ENCODE measurements at regions not wholly inside any gene's neighbourhood (a gene's known extent, or its start where the extent isn't known, plus 50 kb on each side); places are given as distances from the start of the nearest gene placed in this dataset.

DNA sequence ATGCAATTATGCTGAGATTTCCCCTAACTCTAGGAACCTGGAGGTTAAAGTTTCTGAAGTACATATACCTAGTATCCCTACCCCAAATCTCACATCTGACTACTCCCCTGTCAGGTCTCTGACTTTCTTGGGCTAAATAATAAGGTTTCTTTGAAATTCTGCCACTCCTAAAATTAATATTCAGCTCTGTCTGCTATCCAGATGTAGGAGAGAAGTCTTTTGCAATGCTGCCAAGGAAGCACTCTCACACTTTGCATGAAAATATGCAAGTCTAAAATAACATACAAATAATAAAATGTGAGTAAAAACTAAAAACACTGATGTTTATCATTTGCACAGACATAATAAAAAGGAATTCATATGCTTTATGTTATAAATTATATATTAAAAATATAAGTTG lies 196.9 kb upstream of the LRFN5 start:
- no peaks in the 10 kb centered on the region for H3K36me3 ChIP-seq (ENCODE audit: control insufficient read depth, insufficient read depth, low read length)
- no peak for DNase-seq (ENCODE audit: low read depth)
- H3K27me3 ChIP-seq (ENCODE audit: control insufficient read depth, insufficient read depth, low read length): no peaks in the 10 kb centered on the region
- FAIRE-seq: no peak
- TF ChIP-seq, protein P1, sequence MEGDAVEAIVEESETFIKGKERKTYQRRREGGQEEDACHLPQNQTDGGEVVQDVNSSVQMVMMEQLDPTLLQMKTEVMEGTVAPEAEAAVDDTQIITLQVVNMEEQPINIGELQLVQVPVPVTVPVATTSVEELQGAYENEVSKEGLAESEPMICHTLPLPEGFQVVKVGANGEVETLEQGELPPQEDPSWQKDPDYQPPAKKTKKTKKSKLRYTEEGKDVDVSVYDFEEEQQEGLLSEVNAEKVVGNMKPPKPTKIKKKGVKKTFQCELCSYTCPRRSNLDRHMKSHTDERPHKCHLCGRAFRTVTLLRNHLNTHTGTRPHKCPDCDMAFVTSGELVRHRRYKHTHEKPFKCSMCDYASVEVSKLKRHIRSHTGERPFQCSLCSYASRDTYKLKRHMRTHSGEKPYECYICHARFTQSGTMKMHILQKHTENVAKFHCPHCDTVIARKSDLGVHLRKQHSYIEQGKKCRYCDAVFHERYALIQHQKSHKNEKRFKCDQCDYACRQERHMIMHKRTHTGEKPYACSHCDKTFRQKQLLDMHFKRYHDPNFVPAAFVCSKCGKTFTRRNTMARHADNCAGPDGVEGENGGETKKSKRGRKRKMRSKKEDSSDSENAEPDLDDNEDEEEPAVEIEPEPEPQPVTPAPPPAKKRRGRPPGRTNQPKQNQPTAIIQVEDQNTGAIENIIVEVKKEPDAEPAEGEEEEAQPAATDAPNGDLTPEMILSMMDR (IDR thresholded peaks at IDR 0.05; ENCODE audit: insufficient read depth, low read length, severe bottlenecking): no peak
- H3K4me3 ChIP-seq (ENCODE audit: low read depth, low read length): no peak overlapping the region

DNA sequence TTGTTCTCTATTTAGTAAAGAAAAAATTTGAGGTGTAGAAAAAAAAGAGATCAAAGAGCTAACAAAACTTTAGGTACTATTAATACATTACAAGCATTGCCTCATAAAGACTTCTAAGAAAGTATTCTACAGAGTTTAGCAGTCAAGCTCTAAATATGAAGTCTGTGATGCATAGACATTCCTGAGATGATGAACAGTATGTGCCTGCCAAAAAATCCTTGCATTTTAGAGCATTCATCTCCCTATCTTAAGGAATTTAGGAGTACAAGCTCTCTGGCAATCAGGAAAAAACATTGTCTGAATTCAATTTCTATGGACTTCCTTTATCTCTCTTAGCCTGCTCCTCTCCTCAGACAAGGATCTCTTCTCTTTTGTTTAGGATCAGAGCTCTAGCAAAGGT lies 202.6 kb upstream of the LRFN5 start:
- Histone ChIP-seq H3K36me3 (ENCODE audit: control insufficient read depth, insufficient read depth, low read length) (no peaks in the 10 kb centered on the region), H3K27me3 (ENCODE audit: control insufficient read depth, insufficient read depth, low read length) (no peaks in the 10 kb centered on the region), H3K4me3 (ENCODE audit: low read depth, low read length) (no peak overlapping the region)
- TF ChIP-seq, protein P1 (IDR thresholded peaks at IDR 0.05; ENCODE audit: insufficient read depth, low read length, severe bottlenecking): no peak
- DNase-seq (ENCODE audit: low read depth) (no peak), FAIRE-seq (no peak)

DNA sequence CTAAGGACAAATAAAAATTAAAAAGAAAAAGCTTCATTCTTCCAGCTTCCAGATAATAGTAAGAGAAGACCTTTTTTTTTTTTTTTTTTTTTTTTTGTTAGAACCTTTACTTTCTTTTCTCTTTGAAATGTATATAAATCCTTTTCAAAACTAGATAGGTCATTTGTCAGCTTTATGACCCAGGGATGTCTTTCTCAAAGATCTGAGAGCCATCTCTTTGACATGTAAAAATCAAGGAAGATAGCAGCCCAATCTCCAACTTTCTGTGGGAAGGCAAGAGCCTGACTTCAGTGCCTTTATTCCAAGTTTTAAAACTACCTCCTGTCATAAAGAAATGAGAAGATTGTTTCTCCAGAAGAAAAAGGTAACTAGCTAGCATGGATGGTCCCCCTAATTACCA lies 203.3 kb upstream of the LRFN5 start:
- FAIRE-seq: no peak
- Histone ChIP-seq H3K4me3 (ENCODE audit: low read depth, low read length) (no peak overlapping the region), H3K27me3 (ENCODE audit: control insufficient read depth, insufficient read depth, low read length) (no peaks in the 10 kb centered on the region), H3K36me3 (ENCODE audit: control insufficient read depth, insufficient read depth, low read length) (no peaks in the 10 kb centered on the region)
- DNase-seq (ENCODE audit: low read depth): no peak
- TF ChIP-seq, protein P1 (IDR thresholded peaks at IDR 0.05; ENCODE audit: insufficient read depth, low read length, severe bottlenecking): no peak

DNA sequence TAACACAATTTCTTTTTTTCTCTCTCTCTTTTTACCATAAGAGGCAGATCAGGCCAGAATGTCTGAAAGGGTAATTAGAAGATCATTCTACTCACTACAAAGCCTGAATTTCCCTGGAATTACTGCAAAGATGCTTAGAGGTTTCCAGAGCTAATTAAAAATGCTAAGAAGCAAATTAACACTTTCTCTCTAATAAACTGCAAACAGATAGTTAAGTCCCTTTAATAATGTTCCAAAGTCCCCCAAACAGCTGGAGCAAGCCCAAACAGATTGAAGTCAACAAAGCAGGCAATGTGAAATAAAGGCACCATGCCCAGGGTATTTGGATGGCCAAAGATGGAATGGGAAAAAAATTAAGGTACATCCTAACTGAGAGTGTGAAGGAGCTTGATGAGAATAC lies 208.8 kb upstream of the LRFN5 start:
- H3K27me3 ChIP-seq (ENCODE audit: control insufficient read depth, insufficient read depth, low read length): no peaks in the 10 kb centered on the region
- H3K4me3 ChIP-seq (ENCODE audit: low read depth, low read length): no peak overlapping the region
- no peaks in the 10 kb centered on the region for H3K36me3 ChIP-seq (ENCODE audit: control insufficient read depth, insufficient read depth, low read length)
- TF ChIP-seq, protein P1 (IDR thresholded peaks at IDR 0.05; ENCODE audit: insufficient read depth, low read length, severe bottlenecking): no peak
- FAIRE-seq (no peak), DNase-seq (ENCODE audit: low read depth) (no peak)

DNA sequence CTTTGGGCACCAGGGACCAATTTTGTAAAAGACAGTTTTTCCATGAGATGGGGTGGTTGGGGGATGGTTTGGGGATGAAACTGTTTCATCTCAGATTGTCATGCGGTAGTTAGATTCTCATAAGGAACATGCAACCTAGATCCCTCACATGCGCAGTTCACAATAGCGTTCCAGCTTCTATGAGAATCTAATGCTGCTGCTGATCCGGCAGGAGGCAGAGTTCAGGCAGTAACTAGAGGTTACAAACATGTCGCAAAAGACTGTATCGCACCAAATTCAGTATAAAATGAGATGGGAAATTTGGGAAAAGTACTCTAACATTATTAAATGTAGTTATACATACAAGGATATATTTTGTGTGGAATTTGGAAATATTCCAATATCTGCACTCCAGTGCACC lies 213.2 kb upstream of the LRFN5 start:
- TF ChIP-seq, protein P1 (IDR thresholded peaks at IDR 0.05; ENCODE audit: insufficient read depth, low read length, severe bottlenecking): no peak
- Histone ChIP-seq H3K27me3 (ENCODE audit: control insufficient read depth, insufficient read depth, low read length) (no peaks in the 10 kb centered on the region), H3K4me3 (ENCODE audit: low read depth, low read length) (no peak overlapping the region), H3K36me3 (ENCODE audit: control insufficient read depth, insufficient read depth, low read length) (no peaks in the 10 kb centered on the region)
- DNase-seq (ENCODE audit: low read depth): no peak
- no peak for FAIRE-seq

DNA sequence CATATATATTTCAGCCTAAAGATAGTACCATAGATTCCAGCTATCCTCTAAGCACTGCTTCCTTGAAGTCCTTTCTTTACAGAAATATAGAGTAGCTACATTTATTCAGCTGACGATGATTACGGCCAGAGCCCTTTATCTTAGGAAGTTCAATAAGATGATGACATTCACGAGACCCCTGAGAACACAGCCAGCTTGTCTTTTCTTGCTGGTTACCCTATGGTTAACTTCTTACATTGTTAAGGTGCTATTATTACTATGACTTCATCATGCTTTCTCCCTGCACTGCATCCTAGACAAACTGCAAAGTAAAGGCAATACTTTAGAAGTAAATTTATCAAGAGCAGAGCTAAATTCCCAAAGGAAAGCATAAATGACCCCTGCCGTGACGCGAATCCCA lies 214.4 kb upstream of the LRFN5 start:
- DNase-seq (ENCODE audit: low read depth): no peak
- Histone ChIP-seq H3K4me3 (ENCODE audit: low read depth, low read length) (no peak overlapping the region), H3K36me3 (ENCODE audit: control insufficient read depth, insufficient read depth, low read length) (no peaks in the 10 kb centered on the region), H3K27me3 (ENCODE audit: control insufficient read depth, insufficient read depth, low read length) (no peaks in the 10 kb centered on the region)
- TF ChIP-seq, protein P1 (IDR thresholded peaks at IDR 0.05; ENCODE audit: insufficient read depth, low read length, severe bottlenecking): no peak
- no peak for FAIRE-seq

Data from bronchial epithelial cell (primary cell).